ENCODE measurements at regions not wholly inside any gene's neighbourhood (a gene's known extent, or its start where the extent isn't known, plus 50 kb on each side); places are given as distances from the start of the nearest gene placed in this dataset.

- no peak for TF ChIP-seq CTCF (conservative IDR thresholded peaks at IDR 0.05; ENCODE audit: low read depth, low read length)
- no peak for TF ChIP-seq EZH2 (IDR thresholded peaks at IDR 0.05; ENCODE audit: borderline replicate concordance, low read depth, low read length, poor library complexity, severe bottlenecking)
Measured at GRCh38 chr6:139490482-139490881, 116.0 kb upstream of the CITED2 start.

Data from A673 (cell line).